ENCODE measurements at regions not wholly inside any gene's neighbourhood (a gene's known extent, or its start where the extent isn't known, plus 50 kb on each side); places are given as distances from the start of the nearest gene placed in this dataset.

GRCh38 chr9:80635065-80635464 lies 1054.3 kb downstream of the TLE1 start:
- FAIRE-seq (no peak), ATAC-seq (no peak), DNase-seq (no peak)
- TF ChIP-seq CTCF (IDR thresholded peaks at IDR 0.05) = no peak
- no peak overlapping the region for H3K27ac ChIP-seq
- 49 to 77% methylated on average over 1 of the region's 1 CpG for WGBS, 2 donors
- no peaks in the 10 kb centered on the region for H3K27me3 ChIP-seq
- intact Hi-C loops (cut with DNase I) = no loop called here
- H3K4me3 ChIP-seq = no peak overlapping the region
- no peaks in the 10 kb centered on the region for H3K9me3 ChIP-seq
- no peaks in the 10 kb centered on the region for H3K4me1 ChIP-seq
- H3K36me3 ChIP-seq = no peaks in the 10 kb centered on the region

- H3K36me3 ChIP-seq = no peaks in the 10 kb centered on the region
- H3K27ac ChIP-seq = no peak overlapping the region
- no peaks in the 10 kb centered on the region for H3K4me1 ChIP-seq
- H3K4me3 ChIP-seq = no peak overlapping the region
- no peak for DNase-seq
- TF ChIP-seq CTCF (IDR thresholded peaks at IDR 0.05) = no peak
- no peaks in the 10 kb centered on the region for H3K27me3 ChIP-seq
- ATAC-seq = no peak
- no peaks in the 10 kb centered on the region for H3K9me3 ChIP-seq
- intact Hi-C loops (cut with DNase I) = no loop called here
- no peak for FAIRE-seq
Measured at GRCh38 chr9:80632041-80632440, 1057.3 kb downstream of the TLE1 start.

- FAIRE-seq = no peak
- no peak overlapping the region for H3K27ac ChIP-seq
- H3K36me3 ChIP-seq = no peaks in the 10 kb centered on the region
- 37 to 44% methylated on average over 1 of the region's 1 CpG for WGBS, 2 donors
- H3K4me3 ChIP-seq = no peak overlapping the region
- intact Hi-C loops (cut with DNase I) = no loop called here
- no peak for DNase-seq
- TF ChIP-seq CTCF (IDR thresholded peaks at IDR 0.05) = no peak
- H3K4me1 ChIP-seq = no peaks in the 10 kb centered on the region
- ATAC-seq = no peak
- H3K9me3 ChIP-seq = no peaks in the 10 kb centered on the region
- no peaks in the 10 kb centered on the region for H3K27me3 ChIP-seq
Measured at GRCh38 chr9:80622508-80622907, 1050.7 kb downstream of the TLE4 start.

- ATAC-seq (no peak), FAIRE-seq (no peak), DNase-seq (no peak)
- intact Hi-C loops (cut with DNase I) = no loop called here
- Histone ChIP-seq H3K4me1 (no peaks in the 10 kb centered on the region), H3K27ac (no peak overlapping the region), H3K27me3 (no peaks in the 10 kb centered on the region), H3K4me3 (no peak overlapping the region), H3K9me3 (no peaks in the 10 kb centered on the region), H3K36me3 (no peaks in the 10 kb centered on the region)
- WGBS, 2 donors = 11 to 16% methylated on average over 3 of the region's 3 CpGs
- TF ChIP-seq CTCF (IDR thresholded peaks at IDR 0.05) = no peak
Measured at GRCh38 chr9:80619356-80619755, 1047.6 kb downstream of the TLE4 start.

- FAIRE-seq = no peak
- Histone ChIP-seq H3K4me3 (no peak overlapping the region), H3K27me3 (no peaks in the 10 kb centered on the region), H3K9me3 (no peaks in the 10 kb centered on the region), H3K4me1 (no peaks in the 10 kb centered on the region), H3K27ac (no peak overlapping the region), H3K36me3 (no peaks in the 10 kb centered on the region)
- DNase-seq = no peak
- intact Hi-C loops (cut with DNase I) = no loop called here
- no peak for TF ChIP-seq CTCF (IDR thresholded peaks at IDR 0.05)
- 53 to 64% methylated on average over 4 of the region's 4 CpGs for WGBS, 2 donors
- no peak for ATAC-seq
Measured at GRCh38 chr9:80615964-80616363, 1044.2 kb downstream of the TLE4 start.

All from pancreas (tissue), 10 donors.